ENCODE measurements at regions not wholly inside any gene's neighbourhood (a gene's known extent, or its start where the extent isn't known, plus 50 kb on each side); places are given as distances from the start of the nearest gene placed in this dataset.

DNA sequence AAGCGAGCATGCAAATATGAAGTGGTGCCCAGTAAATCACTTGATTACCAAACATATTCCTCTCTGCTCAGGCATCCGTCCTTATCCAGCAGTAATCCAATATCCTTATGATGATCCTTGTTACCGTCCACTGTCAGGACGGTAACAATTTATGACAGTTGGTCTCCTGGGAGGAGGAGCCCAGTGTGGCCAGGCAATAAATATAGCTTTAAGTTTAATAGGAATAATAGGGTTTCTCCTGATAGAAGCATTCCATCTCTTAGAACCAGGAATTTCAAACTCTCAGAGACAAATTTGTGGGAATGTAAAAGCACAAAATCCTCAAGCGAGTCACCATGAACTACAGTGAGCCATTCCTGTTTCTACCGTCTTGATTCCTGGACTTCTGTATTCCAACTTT is 171.2 kb upstream of the IL15 start:
- H3K4me2 ChIP-seq (ENCODE audit: low read depth, low read length), result no peak overlapping the region
- H3K27ac ChIP-seq (ENCODE audit: extremely low read length, insufficient read depth, low read length), result no peak overlapping the region
- H4K20me1 ChIP-seq (ENCODE audit: insufficient read depth, low read length), result no peaks in the 10 kb centered on the region
- intact Hi-C loops (cut with micrococcal nuclease; ENCODE audit: unreplicated experiment), result no loop called here
- in situ Hi-C loops (cut with HindIII; ENCODE audit: extremely low pct_ligation_motif_present, low pct_unique_long_range_greater_than_20kb), result no loop called here
- no peak overlapping the region for H3K4me3 ChIP-seq (replicated peaks in 1 of 3; ENCODE audit: insufficient read depth in 1 of 3, low read depth in 2 of 3, low read length in 3 of 3)
- WGBS (ENCODE audit: low lambda C conversion rate), result 31% methylated on average over 6 of the region's 6 CpGs
- H3K9ac ChIP-seq (ENCODE audit: insufficient read depth, low read depth, low read length), result no peak overlapping the region
- H2AFZ ChIP-seq (ENCODE audit: low read length), result no peak overlapping the region
- no peaks in the 10 kb centered on the region for H3K27me3 ChIP-seq (ENCODE audit: control insufficient read depth in 1 of 2, insufficient read depth in 2 of 2, low read length in 2 of 2)
- ChIA-PET POLR2A (no interaction called here), CTCF (ENCODE audit: low intra/inter-chr PET ratio, low total read pairs) (no interaction called here)
- no peaks in the 10 kb centered on the region for H3K4me1 ChIP-seq (ENCODE audit: insufficient read depth, low read length)
- no peak for ATAC-seq
- H3K9me3 ChIP-seq (ENCODE audit: low read length), result peaks cover 39% of the 10 kb centered on the region
- H3K36me3 ChIP-seq (replicated peaks in 1 of 2; ENCODE audit: control insufficient read depth in 1 of 2, insufficient read depth in 2 of 2, low read length in 2 of 2), result no peaks in the 10 kb centered on the region
- BruUV-seq (replicated peaks), result no TSS peak
- no peak for FAIRE-seq
- H3K79me2 ChIP-seq (ENCODE audit: insufficient read depth, low read length), result no peaks in the 10 kb centered on the region
- DNase-seq (ENCODE audit: low spot score), result no peak
- TF ChIP-seq ZNF614 (CRISPR knock-in tag; IDR thresholded peaks at IDR 0.05; ENCODE audit: borderline replicate concordance) (no peak), TP53 (CRISPR knock-in tag; conservative IDR thresholded peaks at IDR 0.05) (no peak), ZNF326 (CRISPR knock-in tag; IDR thresholded peaks at IDR 0.05; ENCODE audit: borderline replicate concordance) (no peak), PHF8 (CRISPR knock-in tag; IDR thresholded peaks at IDR 0.05) (no peak), EEA1 (CRISPR knock-in tag; IDR thresholded peaks at IDR 0.05; ENCODE audit: borderline replicate concordance) (no peak), ZSCAN29 (CRISPR knock-in tag; conservative IDR thresholded peaks at IDR 0.05) (no peak), ZNF224 (CRISPR knock-in tag; IDR thresholded peaks at IDR 0.05) (no peak), MED1 (CRISPR knock-in tag; IDR thresholded peaks at IDR 0.05) (no peak)
- TF ChIP-seq, protein P1, sequence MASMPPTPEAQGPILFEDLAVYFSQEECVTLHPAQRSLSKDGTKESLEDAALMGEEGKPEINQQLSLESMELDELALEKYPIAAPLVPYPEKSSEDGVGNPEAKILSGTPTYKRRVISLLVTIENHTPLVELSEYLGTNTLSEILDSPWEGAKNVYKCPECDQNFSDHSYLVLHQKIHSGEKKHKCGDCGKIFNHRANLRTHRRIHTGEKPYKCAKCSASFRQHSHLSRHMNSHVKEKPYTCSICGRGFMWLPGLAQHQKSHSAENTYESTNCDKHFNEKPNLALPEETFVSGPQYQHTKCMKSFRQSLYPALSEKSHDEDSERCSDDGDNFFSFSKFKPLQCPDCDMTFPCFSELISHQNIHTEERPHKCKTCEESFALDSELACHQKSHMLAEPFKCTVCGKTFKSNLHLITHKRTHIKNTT (CRISPR knock-in tag; IDR thresholded peaks at IDR 0.05), result no peak
- TF ChIP-seq, protein P2, sequence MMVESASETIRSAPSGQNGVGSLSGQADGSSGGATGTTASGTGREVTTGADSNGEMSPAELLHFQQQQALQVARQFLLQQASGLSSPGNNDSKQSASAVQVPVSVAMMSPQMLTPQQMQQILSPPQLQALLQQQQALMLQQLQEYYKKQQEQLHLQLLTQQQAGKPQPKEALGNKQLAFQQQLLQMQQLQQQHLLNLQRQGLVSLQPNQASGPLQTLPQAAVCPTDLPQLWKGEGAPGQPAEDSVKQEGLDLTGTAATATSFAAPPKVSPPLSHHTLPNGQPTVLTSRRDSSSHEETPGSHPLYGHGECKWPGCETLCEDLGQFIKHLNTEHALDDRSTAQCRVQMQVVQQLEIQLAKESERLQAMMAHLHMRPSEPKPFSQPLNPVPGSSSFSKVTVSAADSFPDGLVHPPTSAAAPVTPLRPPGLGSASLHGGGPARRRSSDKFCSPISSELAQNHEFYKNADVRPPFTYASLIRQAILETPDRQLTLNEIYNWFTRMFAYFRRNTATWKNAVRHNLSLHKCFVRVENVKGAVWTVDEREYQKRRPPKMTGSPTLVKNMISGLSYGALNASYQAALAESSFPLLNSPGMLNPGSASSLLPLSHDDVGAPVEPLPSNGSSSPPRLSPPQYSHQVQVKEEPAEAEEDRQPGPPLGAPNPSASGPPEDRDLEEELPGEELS (CRISPR knock-in tag; IDR thresholded peaks at IDR 0.05), result no peak
- TF ChIP-seq, protein P3, sequence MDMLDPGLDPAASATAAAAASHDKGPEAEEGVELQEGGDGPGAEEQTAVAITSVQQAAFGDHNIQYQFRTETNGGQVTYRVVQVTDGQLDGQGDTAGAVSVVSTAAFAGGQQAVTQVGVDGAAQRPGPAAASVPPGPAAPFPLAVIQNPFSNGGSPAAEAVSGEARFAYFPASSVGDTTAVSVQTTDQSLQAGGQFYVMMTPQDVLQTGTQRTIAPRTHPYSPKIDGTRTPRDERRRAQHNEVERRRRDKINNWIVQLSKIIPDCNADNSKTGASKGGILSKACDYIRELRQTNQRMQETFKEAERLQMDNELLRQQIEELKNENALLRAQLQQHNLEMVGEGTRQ (IDR thresholded peaks at IDR 0.05; ENCODE audit: low read depth, low read length), result no peak
- TF ChIP-seq, protein P3 (CRISPR knock-in tag; IDR thresholded peaks at IDR 0.05; ENCODE audit: borderline replicate concordance), result no peak
- TF ChIP-seq, protein P4, sequence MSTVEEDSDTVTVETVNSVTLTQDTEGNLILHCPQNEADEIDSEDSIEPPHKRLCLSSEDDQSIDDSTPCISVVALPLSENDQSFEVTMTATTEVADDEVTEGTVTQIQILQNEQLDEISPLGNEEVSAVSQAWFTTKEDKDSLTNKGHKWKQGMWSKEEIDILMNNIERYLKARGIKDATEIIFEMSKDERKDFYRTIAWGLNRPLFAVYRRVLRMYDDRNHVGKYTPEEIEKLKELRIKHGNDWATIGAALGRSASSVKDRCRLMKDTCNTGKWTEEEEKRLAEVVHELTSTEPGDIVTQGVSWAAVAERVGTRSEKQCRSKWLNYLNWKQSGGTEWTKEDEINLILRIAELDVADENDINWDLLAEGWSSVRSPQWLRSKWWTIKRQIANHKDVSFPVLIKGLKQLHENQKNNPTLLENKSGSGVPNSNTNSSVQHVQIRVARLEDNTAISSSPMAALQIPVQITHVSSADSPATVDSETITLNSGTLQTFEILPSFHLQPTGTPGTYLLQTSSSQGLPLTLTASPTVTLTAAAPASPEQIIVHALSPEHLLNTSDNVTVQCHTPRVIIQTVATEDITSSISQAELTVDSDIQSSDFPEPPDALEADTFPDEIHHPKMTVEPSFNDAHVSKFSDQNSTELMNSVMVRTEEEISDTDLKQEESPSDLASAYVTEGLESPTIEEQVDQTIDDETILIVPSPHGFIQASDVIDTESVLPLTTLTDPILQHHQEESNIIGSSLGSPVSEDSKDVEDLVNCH (CRISPR knock-in tag; IDR thresholded peaks at IDR 0.05), result no peak
- TF ChIP-seq, protein P5, sequence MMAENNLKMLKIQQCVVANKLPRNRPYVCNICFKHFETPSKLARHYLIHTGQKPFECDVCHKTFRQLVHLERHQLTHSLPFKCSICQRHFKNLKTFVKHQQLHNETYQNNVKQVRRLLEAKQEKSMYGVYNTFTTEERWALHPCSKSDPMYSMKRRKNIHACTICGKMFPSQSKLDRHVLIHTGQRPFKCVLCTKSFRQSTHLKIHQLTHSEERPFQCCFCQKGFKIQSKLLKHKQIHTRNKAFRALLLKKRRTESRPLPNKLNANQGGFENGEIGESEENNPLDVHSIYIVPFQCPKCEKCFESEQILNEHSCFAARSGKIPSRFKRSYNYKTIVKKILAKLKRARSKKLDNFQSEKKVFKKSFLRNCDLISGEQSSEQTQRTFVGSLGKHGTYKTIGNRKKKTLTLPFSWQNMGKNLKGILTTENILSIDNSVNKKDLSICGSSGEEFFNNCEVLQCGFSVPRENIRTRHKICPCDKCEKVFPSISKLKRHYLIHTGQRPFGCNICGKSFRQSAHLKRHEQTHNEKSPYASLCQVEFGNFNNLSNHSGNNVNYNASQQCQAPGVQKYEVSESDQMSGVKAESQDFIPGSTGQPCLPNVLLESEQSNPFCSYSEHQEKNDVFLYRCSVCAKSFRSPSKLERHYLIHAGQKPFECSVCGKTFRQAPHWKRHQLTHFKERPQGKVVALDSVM (CRISPR knock-in tag; IDR thresholded peaks at IDR 0.05), result no peak
- TF ChIP-seq, protein P6, sequence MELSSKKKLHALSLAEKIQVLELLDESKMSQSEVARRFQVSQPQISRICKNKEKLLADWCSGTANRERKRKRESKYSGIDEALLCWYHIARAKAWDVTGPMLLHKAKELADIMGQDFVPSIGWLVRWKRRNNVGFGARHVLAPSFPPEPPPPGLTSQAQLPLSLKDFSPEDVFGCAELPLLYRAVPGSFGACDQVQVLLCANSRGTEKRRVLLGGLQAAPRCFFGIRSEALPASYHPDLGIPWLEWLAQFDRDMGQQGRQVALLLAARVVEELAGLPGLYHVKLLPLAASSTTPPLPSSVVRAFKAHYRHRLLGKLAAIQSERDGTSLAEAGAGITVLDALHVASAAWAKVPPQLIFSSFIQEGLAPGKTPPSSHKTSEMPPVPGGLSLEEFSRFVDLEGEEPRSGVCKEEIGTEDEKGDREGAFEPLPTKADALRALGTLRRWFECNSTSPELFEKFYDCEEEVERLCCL (CRISPR knock-in tag; IDR thresholded peaks at IDR 0.05; ENCODE audit: borderline replicate concordance), result no peak
